ENCODE measurements at regions not wholly inside any gene's neighbourhood (a gene's known extent, or its start where the extent isn't known, plus 50 kb on each side); places are given as distances from the start of the nearest gene placed in this dataset.

GRCh38 chr4:117210551-117210950, 125.2 kb upstream of the TRAM1L1 start:
- TF ChIP-seq CTCF (IDR thresholded peaks at IDR 0.05), result no peak
- no peak for TF ChIP-seq POLR2A (IDR thresholded peaks at IDR 0.05)
